ENCODE measurements at regions not wholly inside any gene's neighbourhood (a gene's known extent, or its start where the extent isn't known, plus 50 kb on each side); places are given as distances from the start of the nearest gene placed in this dataset.
A peak's percentile ranks its signal among the peaks of the same experiment; 100 is the strongest.
"Not testable (repeated sequence)": the region's sequence is repeated elsewhere in the genome, so short reads cannot be mapped to it uniquely, and the experiment has no call there.

DNA sequence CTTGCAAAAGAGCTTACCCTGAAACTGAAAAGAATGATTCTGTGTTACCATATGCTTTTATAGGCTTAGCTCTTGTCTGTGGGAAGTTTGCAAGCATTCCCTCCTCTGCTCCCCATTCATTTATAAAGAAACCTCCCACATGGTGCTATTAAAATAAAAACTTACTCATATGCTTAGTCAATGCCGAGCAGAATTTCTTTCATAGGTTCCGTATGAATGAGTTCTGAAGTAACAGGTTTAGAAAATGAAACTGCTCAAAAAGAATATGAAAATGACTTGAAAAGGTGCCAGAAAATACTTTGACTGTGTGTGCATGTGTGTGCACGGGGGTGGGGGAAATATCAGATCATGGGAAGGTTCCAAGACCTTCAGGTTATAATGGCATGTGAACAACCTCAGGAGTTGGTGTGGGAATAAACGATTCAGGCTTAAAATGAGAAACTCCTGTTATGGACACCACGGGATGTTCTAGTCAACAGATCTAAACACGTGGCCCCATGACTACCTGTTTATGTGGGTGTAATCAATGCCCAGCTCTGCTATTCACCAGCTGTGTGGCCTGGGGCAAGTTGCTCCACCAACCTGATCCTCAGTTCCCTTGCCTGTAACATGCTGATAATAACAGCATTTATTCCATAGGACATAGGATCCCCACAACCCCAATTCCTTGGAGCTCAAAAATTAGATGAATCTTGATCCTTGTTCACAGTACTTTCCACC lies 293.7 kb upstream of the PLGLB1 start:
- not testable (repeated sequence) for DNase-seq (ENCODE audit: low spot score)

DNA sequence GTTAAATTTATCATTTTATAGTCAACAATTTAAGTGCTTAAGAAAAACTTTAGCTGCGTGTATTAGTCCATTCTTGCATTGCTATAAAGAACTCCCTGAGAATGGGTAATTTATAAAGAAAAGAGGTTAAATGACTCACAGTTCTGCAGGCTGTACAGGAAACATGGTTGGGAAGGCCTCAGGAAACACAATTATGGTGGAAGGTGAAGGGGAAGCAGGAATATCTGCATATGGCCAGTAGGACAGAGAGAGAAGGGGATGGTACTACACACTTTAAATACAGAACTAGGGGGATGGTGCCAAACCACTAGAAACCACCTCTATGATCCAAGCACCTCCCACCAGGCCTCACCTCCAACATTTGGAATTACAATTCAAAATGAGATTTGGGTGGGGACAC lies 295.5 kb upstream of the PLGLB1 start:
- DNase-seq (ENCODE audit: low spot score): not testable (repeated sequence)

DNA sequence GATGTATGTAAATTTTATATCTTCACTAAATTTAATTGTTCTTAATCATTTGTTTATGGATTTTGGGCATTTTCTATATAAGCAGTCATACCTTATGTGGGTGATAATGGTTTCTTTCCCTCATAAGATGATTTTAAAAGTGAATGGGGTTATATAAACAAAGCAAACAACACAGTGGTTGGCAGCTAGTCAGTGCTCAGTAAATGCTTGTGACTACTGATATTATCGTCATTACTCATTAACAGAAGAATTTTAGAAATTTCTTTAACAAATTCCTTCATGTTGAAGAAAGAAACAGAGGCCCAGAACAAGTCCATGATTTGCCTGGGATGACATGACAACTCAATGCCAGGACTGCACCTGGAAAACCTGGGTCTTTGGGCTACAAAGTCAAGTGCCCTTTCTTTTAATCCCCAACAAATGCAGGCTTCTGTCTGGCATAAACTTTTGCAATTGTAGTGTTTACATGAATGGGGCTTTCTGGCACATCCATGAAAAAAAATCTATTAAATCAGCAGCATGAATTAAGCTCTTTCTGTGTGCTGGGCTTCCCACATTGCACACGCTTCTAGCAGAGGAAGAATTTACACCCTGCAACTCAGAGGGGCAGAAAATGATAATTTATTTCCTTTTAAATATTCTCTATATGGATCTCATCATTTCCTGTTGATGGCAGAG lies 297.3 kb upstream of the PLGLB1 start:
- not testable (repeated sequence) for DNase-seq (ENCODE audit: low spot score)

DNA sequence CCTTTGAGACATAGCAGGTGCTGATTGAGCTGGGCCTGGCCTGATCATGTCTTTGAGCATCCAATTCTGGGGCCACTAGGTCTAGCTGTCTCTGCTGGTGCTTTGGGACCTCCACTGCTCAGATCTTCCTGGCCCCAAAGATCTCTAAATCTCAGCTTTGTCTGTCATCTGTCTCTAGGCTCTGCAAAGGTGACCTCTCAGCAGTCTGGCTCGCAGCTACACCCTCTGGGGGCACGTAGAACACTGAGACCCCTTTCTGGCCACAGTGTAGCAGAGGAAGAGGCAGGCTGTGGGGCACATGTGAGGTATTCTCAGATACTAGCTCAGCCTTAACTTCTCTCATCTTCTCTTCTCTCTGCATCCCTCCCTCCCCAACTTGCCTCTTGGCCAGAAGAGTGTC lies 298.1 kb upstream of the PLGLB1 start:
- DNase-seq (ENCODE audit: low spot score): not testable (repeated sequence)

DNA sequence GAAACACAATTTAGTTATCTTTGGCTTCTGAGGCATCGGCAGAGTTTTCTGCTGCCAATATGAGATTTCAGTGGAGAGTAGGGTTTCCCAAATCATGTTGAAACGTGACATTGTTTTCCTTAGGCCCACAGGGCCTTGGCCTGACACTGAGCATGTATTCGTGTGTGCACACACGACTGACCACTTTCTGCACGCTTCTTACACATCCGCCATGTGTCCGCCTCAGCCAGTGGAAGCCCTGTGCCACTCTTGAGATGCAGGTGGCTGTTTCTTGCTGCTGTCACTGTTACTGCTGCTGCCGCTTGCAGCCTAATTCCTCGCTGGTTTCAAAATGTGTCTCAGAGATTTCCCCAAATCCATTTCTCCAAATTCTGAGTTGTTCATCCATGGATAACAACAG lies 299.6 kb upstream of the PLGLB1 start:
- DNase-seq (ENCODE audit: low spot score): not testable (repeated sequence)

DNA sequence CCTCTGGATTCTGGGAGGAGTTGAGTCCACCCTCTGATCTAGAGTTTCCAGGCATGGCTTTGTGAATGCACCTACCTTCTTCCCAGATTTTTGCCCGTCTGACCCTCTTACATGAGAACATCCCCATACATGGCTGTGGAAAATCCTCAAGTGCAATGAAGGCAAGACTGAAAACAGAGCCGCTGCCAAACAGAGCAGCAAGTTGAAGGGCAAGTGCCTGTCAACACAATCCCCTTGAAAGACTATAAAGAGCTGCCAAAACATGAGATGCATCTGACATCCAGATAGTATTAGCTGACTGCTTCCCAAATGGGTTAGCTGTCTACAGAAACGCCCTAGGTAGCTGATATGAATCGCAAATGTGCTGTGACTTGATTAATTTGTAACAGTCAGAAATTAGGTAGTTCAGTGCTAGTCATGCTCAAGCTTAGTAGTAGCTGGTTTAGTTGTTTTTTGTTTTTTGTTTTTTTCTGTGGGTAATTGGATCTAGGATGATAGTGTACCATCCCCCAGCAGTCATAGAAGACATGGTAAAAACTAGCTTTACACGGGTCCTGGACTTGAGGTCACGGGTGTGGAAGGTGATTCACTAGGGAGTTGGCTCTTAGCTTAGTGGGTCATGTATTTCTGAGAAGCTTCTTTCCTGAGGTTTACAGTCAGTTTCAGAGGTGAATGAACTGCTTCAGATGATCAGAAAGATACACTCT lies 302.8 kb upstream of the PLGLB1 start:
- DNase-seq (ENCODE audit: low spot score): not testable (repeated sequence)

DNA sequence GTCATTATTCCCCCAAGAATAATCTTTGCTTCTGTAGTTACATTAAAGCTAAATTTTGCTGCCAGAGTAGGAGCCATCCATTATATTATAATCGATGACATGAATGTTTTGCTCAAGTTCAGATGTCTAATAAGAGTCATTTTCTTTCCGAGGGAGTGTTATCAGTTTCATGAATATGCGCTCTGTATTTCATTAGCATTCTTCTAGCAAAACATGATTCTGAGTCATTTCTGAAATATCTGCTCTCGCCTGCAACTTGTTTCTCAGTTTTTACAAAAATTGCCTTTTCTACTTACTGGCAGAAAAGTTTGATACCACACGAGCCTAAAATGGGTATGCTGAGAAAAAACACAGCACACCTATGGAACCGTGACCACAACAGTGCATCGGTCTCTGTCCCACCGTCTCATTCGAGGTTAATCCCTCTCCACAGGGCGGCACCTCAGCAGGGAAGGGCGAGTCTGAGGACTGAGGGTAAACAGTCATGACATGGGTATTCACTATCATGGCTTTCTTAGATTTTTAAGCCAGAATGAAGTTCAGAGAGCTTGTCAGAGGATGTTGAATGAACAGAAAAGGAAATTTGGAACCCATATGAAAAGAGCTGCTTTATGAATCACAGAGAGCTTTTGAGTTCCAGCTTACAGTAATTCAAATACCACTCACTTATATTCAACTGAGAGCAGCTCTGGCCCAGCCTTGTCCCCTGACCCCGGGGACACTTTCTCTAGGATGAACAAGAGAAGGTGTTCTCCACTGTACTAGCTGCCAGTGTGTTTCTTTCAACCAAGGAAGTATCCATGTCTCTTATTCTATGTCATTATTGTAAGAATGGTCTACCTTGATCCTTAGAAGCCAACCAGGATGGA lies 303.6 kb upstream of the PLGLB1 start:
- not testable (repeated sequence) for DNase-seq (ENCODE audit: low spot score)

DNA sequence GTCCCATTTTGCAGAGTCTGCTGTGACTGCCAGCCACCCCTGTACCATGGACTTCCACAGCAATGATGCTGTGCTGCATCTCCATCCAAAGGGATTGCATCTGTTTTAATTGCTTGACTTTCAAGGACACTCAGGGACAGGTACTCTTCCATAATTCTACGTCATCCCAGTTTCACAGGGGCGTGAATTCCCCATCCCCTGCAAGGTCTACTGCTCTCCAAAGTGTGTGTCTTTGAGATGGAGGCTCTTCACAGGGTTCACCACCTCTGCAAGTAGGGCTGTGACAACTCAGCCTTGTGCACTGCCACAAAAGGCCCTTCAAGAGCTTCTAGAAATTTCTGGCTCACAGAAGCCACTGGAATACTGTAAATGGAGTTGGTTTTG lies 304.3 kb upstream of the PLGLB1 start:
- DNase-seq (ENCODE audit: low spot score): not testable (repeated sequence)

DNA sequence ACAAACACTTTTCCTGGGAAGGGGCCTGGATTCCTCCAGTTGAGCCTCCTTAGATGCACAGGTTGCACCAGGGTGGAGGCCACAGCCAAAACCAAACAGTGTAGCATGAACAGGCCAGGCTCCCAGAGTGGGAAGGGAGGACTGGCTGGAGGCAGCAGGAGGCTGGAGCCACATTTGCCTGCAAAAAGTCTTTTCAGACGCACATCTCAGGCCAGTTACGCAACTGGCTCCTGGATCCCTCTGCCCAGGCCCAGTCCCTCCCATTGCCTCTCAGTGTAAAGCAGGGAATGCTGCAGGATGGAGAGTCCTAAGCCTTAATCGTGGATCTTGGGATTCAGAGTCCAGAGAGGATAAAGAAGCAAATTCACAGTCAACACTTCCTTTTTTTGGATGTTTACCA lies 305.1 kb upstream of the PLGLB1 start:
- DNase-seq (ENCODE audit: low spot score): not testable (repeated sequence)

DNA sequence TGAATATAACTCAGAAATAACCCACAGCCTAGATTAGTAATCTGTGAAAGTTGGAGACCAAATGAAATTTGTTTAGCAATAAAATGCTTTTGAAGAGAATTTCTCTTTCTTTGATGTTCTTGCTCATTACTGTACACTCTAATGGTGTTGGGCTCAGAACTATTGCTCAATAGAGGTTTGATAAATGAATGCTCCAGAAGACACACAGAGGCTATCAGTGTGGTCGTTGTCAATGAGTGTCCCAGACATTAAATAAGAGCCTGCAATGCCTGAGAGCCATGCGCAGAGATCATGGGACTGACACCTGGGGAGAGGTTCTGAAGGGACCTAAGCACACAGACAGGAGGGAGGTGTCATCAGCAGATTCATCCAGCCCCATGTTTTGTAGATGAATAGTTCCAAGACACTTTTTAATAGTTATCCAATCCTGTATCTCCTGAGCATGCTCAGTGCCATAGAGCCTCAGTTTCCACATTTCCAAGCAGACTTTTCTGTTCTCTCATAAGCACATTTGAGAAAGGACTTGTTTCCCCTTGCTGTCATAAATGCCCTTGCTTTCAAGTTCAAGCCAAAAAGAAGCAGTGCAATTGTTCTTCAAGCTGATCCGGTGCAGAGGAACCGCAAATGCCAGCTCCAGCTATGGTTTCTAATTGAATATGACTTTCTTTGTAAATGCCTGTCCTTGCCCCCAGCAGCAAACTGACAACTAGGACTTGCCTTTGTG lies 306.2 kb upstream of the PLGLB1 start:
- DNase-seq (ENCODE audit: low spot score): not testable (repeated sequence)

DNA sequence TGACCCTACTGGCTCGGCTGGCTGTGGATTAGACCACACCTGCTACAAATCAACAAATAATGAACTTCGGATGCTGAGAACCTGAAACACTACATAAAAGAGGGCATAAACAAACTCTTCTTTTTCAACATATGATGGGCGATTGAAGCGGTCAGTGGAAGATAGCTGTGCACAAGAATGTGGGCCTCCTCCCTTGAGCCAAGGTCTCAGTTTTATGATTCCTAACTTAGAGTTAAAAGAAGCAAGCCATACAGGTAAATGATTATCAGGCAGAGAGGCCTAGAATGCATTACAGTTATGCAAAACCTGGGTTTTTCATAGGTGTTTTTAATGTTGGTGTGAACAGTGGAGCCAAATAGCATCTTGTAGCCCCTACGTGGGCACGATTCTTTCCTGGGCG lies 307.9 kb upstream of the PLGLB1 start:
- DNase-seq (ENCODE audit: low spot score): not testable (repeated sequence)

DNA sequence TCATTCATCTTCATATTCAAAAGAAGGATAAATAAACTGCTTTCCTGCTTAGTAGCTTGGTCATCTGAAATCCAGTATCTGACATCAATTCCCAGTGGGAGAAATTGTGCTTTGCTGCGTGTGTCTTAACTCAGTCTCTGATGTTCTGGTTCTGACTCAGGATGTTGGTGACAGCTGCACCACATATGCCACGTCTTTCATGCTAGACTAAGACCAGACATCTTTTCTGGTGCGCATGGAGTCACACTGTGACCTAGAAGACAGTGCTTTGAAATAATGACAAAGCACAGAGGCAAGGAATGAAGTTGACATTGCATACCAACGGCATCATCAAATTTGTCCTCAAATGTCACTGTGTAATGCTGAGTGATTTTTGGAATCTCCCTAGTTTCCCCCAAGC lies 308.8 kb upstream of the PLGLB1 start:
- DNase-seq (ENCODE audit: low spot score): not testable (repeated sequence)

DNA sequence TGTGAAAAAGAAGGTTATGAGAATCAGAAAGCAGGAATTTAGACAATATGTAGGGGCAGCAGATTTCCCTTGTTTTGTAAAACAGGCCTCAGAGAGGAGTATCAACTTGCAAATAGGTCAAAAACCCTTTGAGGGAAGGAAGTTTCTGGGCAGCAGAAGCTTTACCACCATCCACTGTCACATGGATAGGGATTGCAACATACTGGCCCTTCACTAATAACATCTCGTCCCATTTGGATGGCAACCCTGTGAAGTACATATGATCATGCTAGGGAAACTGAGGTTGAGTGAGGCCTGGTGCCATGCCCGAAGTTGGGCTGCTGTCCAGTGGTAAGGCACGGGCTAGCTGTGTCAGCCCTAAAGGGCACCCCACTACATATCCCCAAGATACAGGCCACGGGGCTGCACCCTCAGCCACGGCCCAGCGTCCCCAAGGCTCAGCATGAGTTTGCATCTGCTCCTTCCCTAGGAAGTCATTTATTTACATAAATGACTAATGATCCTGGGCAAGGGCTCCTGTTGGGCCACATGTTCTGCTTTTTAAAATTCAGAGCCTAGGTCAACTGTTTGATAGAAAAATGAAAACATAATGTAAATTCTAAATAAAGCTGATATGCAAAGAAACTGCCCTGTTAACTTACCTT lies 310.4 kb upstream of the PLGLB1 start:
- DNase-seq (ENCODE audit: low spot score): not testable (repeated sequence)

DNA sequence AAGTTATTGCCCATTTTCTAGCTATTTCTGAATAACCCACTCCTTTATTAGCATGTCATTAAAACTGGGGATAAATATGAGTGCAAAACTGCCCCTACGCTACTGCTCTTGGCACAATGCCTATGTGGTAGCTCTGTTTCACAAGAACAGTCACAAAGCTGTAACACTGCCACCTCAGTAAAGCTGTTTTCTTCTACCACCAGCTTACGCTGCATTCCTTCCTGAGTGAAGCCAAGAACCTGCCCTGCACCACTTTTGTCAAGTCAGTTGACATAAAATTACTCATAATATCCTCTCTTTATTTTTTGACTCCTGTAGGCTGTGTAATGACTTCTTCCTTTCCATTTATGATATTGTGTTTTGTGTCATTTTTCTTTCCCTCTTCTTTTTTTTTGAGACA lies 313.2 kb upstream of the PLGLB1 start:
- not testable (repeated sequence) for DNase-seq (ENCODE audit: low spot score)

DNA sequence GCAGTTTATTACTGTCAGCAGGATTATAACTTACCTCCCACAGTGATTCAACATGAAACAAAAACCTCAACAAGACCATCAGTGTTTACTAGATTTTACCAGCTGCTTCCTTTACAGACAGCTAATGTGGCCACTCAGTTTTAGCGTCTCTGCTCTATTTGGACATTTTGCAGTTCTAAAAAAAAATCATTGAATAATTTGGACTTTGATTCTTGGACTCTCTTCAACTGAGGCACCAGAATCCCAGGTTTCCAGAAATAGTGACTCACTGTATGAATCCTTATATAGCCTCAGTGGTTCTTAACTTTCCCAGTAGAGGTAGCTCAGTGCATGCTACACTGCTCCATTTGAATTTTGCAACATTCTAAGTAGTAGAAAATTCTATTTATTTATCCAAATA lies 317.4 kb upstream of the PLGLB1 start:
- DNase-seq (ENCODE audit: low spot score): not testable (repeated sequence)

DNA sequence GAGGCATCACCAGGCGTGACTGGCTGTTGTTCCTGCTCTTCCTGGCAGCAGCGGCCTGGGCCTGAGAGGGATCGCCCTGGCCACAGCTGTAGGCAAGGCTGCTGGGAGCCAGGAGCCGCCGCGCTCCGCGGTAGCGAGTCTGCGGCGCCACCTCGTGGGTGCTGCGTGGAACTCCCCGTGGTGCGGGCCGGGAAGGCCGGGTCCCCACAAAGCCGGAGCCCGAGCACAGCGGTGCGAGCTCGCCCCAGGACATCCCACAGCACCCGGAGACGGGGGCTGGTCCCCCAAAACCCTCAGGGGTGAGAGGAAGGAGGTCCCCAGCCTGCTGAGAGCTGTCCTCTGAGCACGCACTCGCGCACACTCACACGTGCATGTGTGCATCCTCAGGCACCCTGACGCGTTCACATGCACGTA lies 320.0 kb upstream of the PLGLB1 start:
- peak; percentile 26 for DNase-seq (ENCODE audit: low spot score)

DNA sequence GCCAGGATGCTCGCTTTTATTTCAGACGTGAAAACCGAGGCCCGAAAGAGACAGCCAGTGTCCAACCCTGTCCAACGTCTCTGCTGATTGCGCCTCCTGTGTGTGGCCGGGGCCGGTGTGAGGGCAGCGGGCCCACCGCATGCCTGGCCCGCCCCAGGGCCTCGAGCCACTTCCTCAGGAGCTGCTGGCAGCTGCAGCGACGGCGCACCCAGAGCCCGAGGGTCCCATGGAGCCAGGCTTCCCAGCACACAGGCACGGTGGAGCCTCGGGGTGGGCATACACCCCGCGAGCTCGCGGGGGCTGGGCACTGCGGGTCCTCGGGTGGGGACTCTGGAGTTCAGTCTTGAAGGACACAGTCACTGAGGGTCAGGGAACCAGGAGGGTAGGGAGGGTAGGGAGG lies 320.5 kb upstream of the PLGLB1 start:
- not testable (repeated sequence) for DNase-seq (ENCODE audit: low spot score)

DNA sequence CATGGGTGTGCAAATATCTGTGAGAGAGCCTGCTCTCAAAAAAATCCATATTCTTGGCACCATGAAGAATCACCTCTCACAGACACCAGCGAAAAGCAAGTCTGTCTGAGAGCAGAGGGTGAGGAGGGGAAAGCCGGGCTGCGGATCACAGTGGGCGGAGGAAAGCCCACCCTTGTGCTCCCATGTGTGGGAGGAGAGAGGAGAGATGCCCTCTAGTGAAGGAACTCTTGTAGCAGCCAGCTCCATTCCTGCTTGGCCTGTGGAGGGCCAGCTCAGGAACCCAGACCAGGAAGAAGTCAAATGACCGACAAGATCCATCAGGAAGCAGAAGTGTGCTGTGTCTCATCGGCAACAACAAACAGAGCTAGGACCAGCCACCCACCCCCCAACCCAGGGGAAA lies 321.7 kb upstream of the PLGLB1 start:
- DNase-seq (ENCODE audit: low spot score): peak; percentile 10

DNA sequence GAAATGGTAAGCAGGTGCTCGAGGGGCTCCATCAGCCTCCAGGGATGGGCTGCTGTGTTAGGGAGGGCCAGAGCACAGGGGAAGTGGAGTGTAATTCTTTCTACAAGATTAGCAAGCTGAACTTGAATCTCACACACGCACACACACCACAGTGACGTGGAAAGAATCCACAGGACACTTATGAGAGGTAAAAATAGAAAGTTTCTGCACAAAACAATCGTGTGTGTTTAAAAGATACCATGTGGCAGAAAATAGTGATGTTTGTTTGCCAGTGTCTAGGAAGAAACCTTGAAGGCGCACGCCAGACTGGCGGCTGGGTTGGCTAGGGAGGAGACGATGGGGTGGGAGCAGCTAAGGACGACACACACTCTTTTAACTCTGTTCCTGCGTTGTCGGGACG lies 323.6 kb upstream of the PLGLB1 start:
- not testable (repeated sequence) for DNase-seq (ENCODE audit: low spot score)

DNA sequence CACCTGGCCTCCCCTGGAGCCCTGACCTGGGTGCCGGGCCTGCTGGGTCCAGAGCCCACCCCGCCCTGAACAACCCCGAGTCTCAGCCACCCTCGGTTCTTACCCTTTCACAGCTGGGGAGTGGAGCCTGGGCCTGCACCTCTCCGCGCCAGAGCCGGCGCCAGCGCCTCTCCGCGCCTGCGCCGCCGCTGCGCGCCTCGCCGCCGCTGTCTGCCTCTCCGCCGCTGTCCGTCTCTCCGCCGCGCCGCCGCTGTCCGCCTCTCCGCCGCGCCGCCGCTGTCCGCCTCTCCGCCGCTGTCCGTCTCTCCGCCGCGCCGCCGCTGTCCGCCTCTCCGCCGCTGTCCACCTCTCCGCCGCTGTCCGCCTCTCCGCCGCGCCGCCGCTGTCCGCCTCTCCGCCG lies 326.9 kb upstream of the PLGLB1 start:
- DNase-seq (ENCODE audit: low spot score): not testable (repeated sequence)

DNA sequence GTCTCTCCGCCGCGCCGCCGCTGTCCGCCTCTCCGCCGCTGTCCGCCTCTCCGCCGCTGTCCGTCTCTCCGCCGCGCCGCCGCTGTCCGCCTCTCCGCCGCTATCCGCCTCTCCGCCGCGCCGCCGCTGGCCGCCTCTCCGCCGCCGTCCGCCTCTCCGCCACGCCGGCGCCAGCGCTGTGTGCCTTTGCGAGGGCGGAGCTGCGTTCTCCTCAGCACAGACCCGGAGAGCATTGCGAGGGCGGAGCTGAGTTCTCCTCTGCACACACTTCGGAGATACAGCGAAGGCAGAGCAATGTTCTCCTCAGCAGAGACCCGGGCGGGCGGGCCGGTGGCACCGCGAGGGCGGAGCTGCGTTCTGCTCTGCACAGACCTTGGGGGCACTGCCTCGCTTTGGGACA lies 327.4 kb upstream of the PLGLB1 start:
- DNase-seq (ENCODE audit: low spot score): not testable (repeated sequence)

Measured in kidney capillary endothelial cell (primary cell).